D721Med (cell line): ENCODE measurements at regions not wholly inside any gene's neighbourhood (a gene's known extent, or its start where the extent isn't known, plus 50 kb on each side); places are given as distances from the start of the nearest gene placed in this dataset.

Experiments
- DNase-seq: peaks from one replicate; pipeline ENCODE4 v3.0.0; 2011; ENCODE audit warnings: low spot score; ENCODE audit not compliant: insufficient read length
- FAIRE-seq: peaks from 2 replicates; lab custom pipeline; 2011; peaks lifted over from hg19 to GRCh38; lab: Jason Lieb, UNC
- CTCF ChIP-seq: IDR thresholded peaks from 2 replicates; pipeline ENCODE4 v1.5.1; 2012; ENCODE audit warnings: mild to moderate bottlenecking, control low read depth; ENCODE audit not compliant: insufficient read depth; ENCODE audit errors: missing control alignments

GRCh38 chr20:50325651-50326050, 135.0 kb downstream of the CEBPB start:
- DNase-seq: no peak
- no peak for TF ChIP-seq CTCF
- no peak for FAIRE-seq

- TF ChIP-seq CTCF: no peak
- FAIRE-seq (no peak), DNase-seq (no peak)
Observed at GRCh38 chr20:50327666-50328065, 137.0 kb downstream of the CEBPB start.

DNA sequence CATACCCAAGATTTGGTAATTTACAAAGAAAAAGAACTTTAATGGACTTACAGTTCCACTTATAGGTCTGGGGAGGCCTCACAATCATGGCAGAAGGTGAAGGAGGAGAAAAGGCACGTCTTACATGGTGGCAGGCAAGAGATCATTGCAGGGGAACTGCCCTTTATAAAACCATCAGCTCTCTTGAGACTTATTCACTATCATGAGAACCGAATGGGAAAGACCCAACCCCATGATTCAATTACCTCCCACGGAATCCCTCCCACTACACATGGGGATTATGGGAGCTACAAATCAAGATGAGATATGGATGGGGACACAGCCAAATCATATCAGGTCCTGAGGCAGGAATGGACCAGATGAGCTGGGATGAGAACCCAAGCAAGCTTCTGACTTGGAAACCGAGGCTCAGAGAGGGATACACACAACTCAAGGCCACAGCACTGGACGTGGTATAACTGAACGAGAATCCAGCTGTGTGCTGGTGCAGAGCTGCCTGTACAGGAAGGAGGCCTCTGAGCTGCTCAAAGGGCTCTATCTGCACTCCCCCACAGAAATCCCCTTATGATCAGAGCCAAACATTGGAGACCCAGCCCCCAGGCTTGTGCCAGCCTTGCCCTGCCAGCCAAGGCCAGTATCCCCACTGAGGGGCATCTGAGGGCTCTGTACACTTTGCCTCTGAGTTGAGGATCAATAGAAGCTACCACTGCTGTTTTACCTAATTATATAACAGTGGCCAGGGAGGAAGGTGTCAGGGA, 137.8 kb downstream of the CEBPB start:
- no peak for FAIRE-seq
- no peak for DNase-seq
- no peak for TF ChIP-seq CTCF

- FAIRE-seq: no peak
- no peak for TF ChIP-seq CTCF
- no peak for DNase-seq
Observed at GRCh38 chr20:50328996-50329898, 138.6 kb downstream of the CEBPB start.

GRCh38 chr20:50329981-50330503, 139.4 kb downstream of the CEBPB start:
- no peak for TF ChIP-seq CTCF
- DNase-seq (no peak), FAIRE-seq (no peak)

- TF ChIP-seq CTCF: no peak
- FAIRE-seq (no peak), DNase-seq (no peak)
Observed at GRCh38 chr20:50330504-50331313, 140.1 kb downstream of the CEBPB start.
